ENCODE measurements at regions not wholly inside any gene's neighbourhood (a gene's known extent, or its start where the extent isn't known, plus 50 kb on each side); places are given as distances from the start of the nearest gene placed in this dataset.

DNA sequence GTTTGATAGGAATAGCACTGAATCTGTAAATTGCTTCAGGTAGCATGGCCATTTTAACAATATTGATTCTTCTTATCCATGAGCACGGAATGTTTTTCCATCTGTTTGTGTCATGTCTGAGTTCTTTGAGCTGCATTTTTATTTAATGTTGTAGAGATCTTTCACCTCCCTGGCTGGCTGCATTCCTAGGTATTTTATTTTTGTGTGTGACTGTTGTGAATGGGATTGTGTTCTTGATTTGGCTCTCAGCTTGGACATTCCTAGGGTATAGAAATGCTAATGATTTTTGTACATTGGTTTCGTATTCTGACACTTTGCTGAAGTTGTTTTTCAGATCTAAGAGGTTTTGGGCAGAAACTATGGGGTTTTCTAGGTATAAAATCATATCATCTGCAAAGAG, 152.9 kb upstream of the CHD1 start:
- TF ChIP-seq EZH2 (IDR thresholded peaks at IDR 0.05) (no peak), POLR2AphosphoS5 (IDR thresholded peaks at IDR 0.05; ENCODE audit: borderline replicate concordance, low read depth, low read length) (no peak)
